SJCRH30 (cell line): ENCODE measurements at regions not wholly inside any gene's neighbourhood (a gene's known extent, or its start where the extent isn't known, plus 50 kb on each side); places are given as distances from the start of the nearest gene placed in this dataset.

ENCODE experiments used
- DNase-seq, 2 experiments: peaks; one replicate each; pipeline ENCODE4 v3.0.0-alpha.2; 2015 to 2020
- H3K27ac ChIP-seq: fragments of 250-450 bp; sonication (Bioruptor Pico); 2 replicates; pipeline ENCODE4 v1.5.1; 2020; ENCODE audit warnings: mild to moderate bottlenecking, moderate library complexity
- H3K27me3 ChIP-seq: fragments of 250-450 bp; sonication (Bioruptor Pico); 2 replicates; pipeline ENCODE4 v1.5.1; 2020; ENCODE audit warnings: mild to moderate bottlenecking, moderate library complexity
- H3K36me3 ChIP-seq: fragments of 250-450 bp; sonication (Bioruptor Pico); 2 replicates; pipeline ENCODE4 v1.5.1; 2020; ENCODE audit warnings: mild to moderate bottlenecking, moderate library complexity
- H3K4me1 ChIP-seq: fragments of 250-450 bp; sonication (Bioruptor Pico); 2 replicates; pipeline ENCODE4 v1.5.1; 2020; ENCODE audit warnings: mild to moderate bottlenecking, moderate library complexity
- H3K4me3 ChIP-seq: fragments of 250-450 bp; sonication (Bioruptor Pico); 2 replicates; pipeline ENCODE4 v1.5.1; 2020; ENCODE audit warnings: mild to moderate bottlenecking, moderate library complexity
- H3K9me3 ChIP-seq: fragments of 250-450 bp; sonication (Bioruptor Pico); replicated peaks from 2 replicates; pipeline ENCODE4 v1.5.1; 2020; ENCODE audit warnings: mild to moderate bottlenecking, moderate library complexity

DNA sequence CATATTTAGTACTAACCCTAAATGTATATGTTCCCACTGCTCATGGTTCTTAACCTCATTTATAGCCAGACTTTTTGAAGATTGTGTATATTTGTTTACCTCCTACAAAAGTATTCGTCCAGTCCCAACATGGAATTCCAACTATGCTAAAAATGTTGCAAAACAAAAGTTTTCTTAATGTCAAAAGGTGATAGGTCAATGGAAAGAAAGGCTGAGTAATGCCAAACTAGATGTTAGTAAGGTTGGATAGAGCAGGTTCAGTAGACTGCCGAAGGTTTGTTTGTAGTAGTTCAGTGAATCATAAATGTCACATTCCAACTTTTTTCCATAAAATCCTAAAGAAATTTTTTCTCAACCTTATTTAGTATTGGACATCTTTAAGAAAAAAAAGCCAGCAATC, 874.5 kb downstream of the FLRT2 start:
- H3K27ac ChIP-seq: no peak overlapping the region
- H3K36me3 ChIP-seq: no peaks in the 10 kb centered on the region
- DNase-seq: no peak
- no peaks in the 10 kb centered on the region for H3K27me3 ChIP-seq
- no peaks in the 10 kb centered on the region for H3K4me1 ChIP-seq
- no peaks in the 10 kb centered on the region for H3K9me3 ChIP-seq
- no peak overlapping the region for H3K4me3 ChIP-seq

GRCh38 chr14:86402545-86402944, 872.6 kb downstream of the FLRT2 start:
- H3K27me3 ChIP-seq: no peaks in the 10 kb centered on the region
- H3K9me3 ChIP-seq: no peaks in the 10 kb centered on the region
- H3K36me3 ChIP-seq: no peaks in the 10 kb centered on the region
- no peak for DNase-seq
- no peaks in the 10 kb centered on the region for H3K4me1 ChIP-seq
- no peak overlapping the region for H3K27ac ChIP-seq
- H3K4me3 ChIP-seq: no peak overlapping the region

DNA sequence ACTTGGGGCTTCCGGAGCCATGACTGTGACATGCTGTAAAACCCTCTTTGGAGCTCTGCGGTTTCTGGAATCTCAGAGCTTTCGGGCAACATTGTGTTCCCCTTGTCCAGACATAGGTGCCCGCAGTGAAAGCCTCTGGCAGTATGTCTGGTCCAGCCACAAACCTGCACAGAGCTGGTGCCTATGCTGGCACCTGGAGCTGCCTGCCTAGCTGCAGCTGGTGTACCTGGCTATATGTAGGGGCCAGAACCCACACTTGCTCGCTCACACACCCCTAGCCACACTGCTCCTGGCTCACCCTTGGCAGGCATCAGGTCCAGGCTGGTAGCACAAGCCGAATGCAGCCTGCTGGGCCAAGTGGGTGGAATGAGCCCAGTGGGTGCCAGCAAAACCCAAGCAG, 861.1 kb downstream of the FLRT2 start:
- no peaks in the 10 kb centered on the region for H3K36me3 ChIP-seq
- no peaks in the 10 kb centered on the region for H3K9me3 ChIP-seq
- H3K4me3 ChIP-seq: no peak overlapping the region
- H3K27ac ChIP-seq: no peak overlapping the region
- no peaks in the 10 kb centered on the region for H3K4me1 ChIP-seq
- no peak for DNase-seq
- H3K27me3 ChIP-seq: no peaks in the 10 kb centered on the region

GRCh38 chr14:86388216-86388615, 858.3 kb downstream of the FLRT2 start:
- no peak overlapping the region for H3K27ac ChIP-seq

GRCh38 chr14:86373886-86374285, 843.9 kb downstream of the FLRT2 start:
- Histone ChIP-seq H3K36me3 (no peaks in the 10 kb centered on the region), H3K27me3 (no peaks in the 10 kb centered on the region), H3K4me3 (no peak overlapping the region), H3K4me1 (no peaks in the 10 kb centered on the region), H3K9me3 (no peaks in the 10 kb centered on the region), H3K27ac (no peak overlapping the region)
- DNase-seq: no peak

More at GRCh38 chr14:86388216-86388615, 858.3 kb downstream of the FLRT2 start:
- H3K36me3 ChIP-seq: no peaks in the 10 kb centered on the region
- H3K27me3 ChIP-seq: no peaks in the 10 kb centered on the region
- no peaks in the 10 kb centered on the region for H3K9me3 ChIP-seq
- no peak overlapping the region for H3K4me3 ChIP-seq
- no peaks in the 10 kb centered on the region for H3K4me1 ChIP-seq
- no peak for DNase-seq

DNA sequence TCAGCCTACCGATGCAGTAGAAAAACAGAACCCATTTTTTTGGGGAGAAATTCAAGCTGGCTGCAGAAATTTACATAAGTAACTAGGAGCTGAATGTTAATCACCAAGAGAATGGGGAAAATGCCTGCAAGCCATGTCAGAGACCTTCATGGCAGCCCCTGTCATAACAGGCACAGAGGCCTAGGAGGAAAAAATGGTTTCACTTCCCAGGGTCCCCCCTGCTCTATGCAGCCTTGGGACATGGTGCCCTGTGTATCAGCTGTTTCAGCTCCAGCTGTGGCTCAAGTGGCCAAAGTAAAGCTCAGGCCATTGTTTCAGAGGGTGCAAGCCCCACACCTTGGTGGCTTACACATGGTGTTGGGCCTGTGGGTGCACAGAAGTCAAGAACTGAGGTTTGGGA, 842.5 kb downstream of the FLRT2 start:
- DNase-seq: no peak
- H3K36me3 ChIP-seq: no peaks in the 10 kb centered on the region
- no peak overlapping the region for H3K4me3 ChIP-seq
- no peaks in the 10 kb centered on the region for H3K27me3 ChIP-seq
- H3K9me3 ChIP-seq: no peaks in the 10 kb centered on the region
- no peak overlapping the region for H3K27ac ChIP-seq
- H3K4me1 ChIP-seq: no peaks in the 10 kb centered on the region

DNA sequence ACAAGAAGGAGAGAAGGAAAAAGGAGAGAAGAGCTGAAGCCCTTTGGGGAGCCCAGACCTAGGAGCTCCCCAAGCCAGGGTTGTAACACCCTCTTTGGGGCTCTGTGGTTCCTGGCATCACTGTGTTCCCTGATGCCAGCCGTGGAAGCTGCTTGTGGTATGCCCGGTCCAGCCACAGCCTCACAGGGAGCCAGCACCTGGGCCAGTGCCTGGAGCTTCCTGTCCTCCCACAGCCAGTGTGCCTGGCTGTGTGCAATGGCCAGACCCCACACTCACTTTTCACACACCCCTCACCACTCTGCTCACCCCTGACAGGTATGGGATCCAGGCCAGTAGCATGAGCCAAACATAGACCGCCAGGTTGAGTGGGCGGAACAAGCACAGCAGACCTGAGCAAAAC, 834.7 kb downstream of the FLRT2 start:
- Histone ChIP-seq H3K36me3 (no peaks in the 10 kb centered on the region), H3K9me3 (no peaks in the 10 kb centered on the region), H3K27me3 (no peaks in the 10 kb centered on the region), H3K4me3 (no peak overlapping the region), H3K27ac (no peak overlapping the region), H3K4me1 (no peaks in the 10 kb centered on the region)
- no peak for DNase-seq

GRCh38 chr14:86363576-86363975, 833.6 kb downstream of the FLRT2 start:
- H3K4me1 ChIP-seq: no peaks in the 10 kb centered on the region
- H3K4me3 ChIP-seq: no peak overlapping the region
- H3K9me3 ChIP-seq: no peaks in the 10 kb centered on the region
- H3K36me3 ChIP-seq: no peaks in the 10 kb centered on the region
- H3K27ac ChIP-seq: no peak overlapping the region
- no peak for DNase-seq
- H3K27me3 ChIP-seq: no peaks in the 10 kb centered on the region

GRCh38 chr14:86363047-86363446, 833.1 kb downstream of the FLRT2 start:
- H3K36me3 ChIP-seq: no peaks in the 10 kb centered on the region
- H3K27me3 ChIP-seq: no peaks in the 10 kb centered on the region
- DNase-seq: no peak
- no peaks in the 10 kb centered on the region for H3K9me3 ChIP-seq
- no peak overlapping the region for H3K27ac ChIP-seq
- H3K4me3 ChIP-seq: no peak overlapping the region
- no peaks in the 10 kb centered on the region for H3K4me1 ChIP-seq

DNA sequence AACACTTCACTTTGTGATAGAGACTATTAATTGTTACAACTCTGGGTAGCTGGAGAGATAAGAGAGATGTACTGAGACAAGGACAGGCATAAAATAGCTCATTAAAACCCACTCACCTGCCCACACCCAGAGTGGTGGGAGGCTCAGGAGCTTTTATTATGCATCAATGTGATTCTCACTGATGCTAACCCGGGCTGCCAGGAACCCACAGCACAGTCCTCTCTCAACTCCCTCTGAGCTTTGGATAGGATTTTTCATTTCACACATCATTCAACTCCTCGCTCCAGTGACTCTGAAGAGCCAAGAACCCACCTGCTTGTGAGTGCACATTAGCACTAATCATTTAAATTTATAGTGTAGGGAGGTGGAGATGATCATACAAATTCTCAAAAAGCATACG, 827.9 kb downstream of the FLRT2 start:
- no peaks in the 10 kb centered on the region for H3K4me1 ChIP-seq
- no peak for DNase-seq
- no peak overlapping the region for H3K27ac ChIP-seq

GRCh38 chr14:86357119-86357518, 827.2 kb downstream of the FLRT2 start:
- no peaks in the 10 kb centered on the region for H3K4me1 ChIP-seq
- H3K27ac ChIP-seq: no peak overlapping the region
- no peaks in the 10 kb centered on the region for H3K36me3 ChIP-seq
- H3K9me3 ChIP-seq: no peaks in the 10 kb centered on the region
- H3K27me3 ChIP-seq: no peaks in the 10 kb centered on the region
- DNase-seq: no peak
- no peak overlapping the region for H3K4me3 ChIP-seq

More for the DNA sequence above, 827.9 kb downstream of the FLRT2 start:
- Histone ChIP-seq H3K36me3 (no peaks in the 10 kb centered on the region), H3K4me3 (no peak overlapping the region), H3K27me3 (no peaks in the 10 kb centered on the region), H3K9me3 (no peaks in the 10 kb centered on the region)

GRCh38 chr14:86346818-86347384, 817.0 kb downstream of the FLRT2 start:
- H3K9me3 ChIP-seq: no peaks in the 10 kb centered on the region
- no peaks in the 10 kb centered on the region for H3K27me3 ChIP-seq
- no peaks in the 10 kb centered on the region for H3K36me3 ChIP-seq
- DNase-seq: no peak
- no peak overlapping the region for H3K27ac ChIP-seq
- H3K4me1 ChIP-seq: no peaks in the 10 kb centered on the region
- no peak overlapping the region for H3K4me3 ChIP-seq

DNA sequence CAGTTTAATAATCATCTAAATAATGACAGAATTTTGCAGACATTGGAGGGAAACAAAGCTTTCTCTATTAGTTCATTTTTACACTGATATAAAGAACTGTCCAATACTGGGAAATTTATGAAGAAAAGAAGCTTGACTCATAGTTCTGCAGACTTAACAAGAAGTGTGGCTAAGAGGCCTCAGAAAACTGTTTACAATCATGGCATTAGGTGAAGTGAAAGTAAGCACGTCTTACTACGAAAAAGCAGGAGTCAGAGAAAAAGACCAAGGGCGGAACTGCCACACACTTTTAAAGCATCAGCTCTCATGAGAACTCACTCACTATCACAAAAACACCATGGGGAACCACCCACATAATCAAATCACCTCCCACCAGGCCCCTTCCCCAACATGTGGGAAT, 804.4 kb downstream of the FLRT2 start:
- H3K36me3 ChIP-seq: no peaks in the 10 kb centered on the region
- H3K9me3 ChIP-seq: no peaks in the 10 kb centered on the region
- H3K27ac ChIP-seq: no peak overlapping the region
- 0 out of 2 replicates have a peak, but pooled peaks cover 2% of the 10 kb centered on the region for H3K4me1 ChIP-seq
- no peak overlapping the region for H3K4me3 ChIP-seq
- no peaks in the 10 kb centered on the region for H3K27me3 ChIP-seq
- DNase-seq: no peak

DNA sequence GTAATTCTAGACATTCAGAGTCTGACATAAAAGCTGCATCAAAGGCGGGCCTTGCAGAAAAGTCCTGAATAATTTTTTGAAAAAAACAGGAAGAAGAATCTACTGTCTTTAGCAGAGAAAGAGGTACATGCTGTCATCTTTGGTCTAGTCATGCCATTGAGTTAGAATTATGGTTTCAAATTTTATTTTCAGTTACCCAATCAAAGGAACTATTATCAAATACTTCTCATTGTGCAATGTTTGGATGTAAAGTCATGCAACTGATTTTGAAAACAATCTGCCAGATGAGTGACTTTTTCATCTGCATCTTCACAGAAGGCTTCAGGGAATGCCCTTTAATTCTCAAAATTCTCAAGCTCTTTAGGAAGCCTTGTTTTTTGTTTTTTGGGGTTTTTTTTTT, 803.5 kb downstream of the FLRT2 start:
- no peaks in the 10 kb centered on the region for H3K36me3 ChIP-seq
- H3K9me3 ChIP-seq: no peaks in the 10 kb centered on the region
- no peaks in the 10 kb centered on the region for H3K27me3 ChIP-seq
- no peak for DNase-seq
- no peak overlapping the region for H3K27ac ChIP-seq
- H3K4me3 ChIP-seq: no peak overlapping the region
- H3K4me1 ChIP-seq: 0 out of 2 replicates have a peak, but pooled peaks cover 2% of the 10 kb centered on the region

- no peak overlapping the region for H3K4me3 ChIP-seq
- 0 out of 2 replicates have a peak, but pooled peaks cover 2% of the 10 kb centered on the region for H3K4me1 ChIP-seq
- H3K9me3 ChIP-seq: no peaks in the 10 kb centered on the region
- H3K27me3 ChIP-seq: no peaks in the 10 kb centered on the region
- no peaks in the 10 kb centered on the region for H3K36me3 ChIP-seq
- H3K27ac ChIP-seq: no peak overlapping the region
- no peak for DNase-seq
Measured at GRCh38 chr14:86331341-86331740, 801.4 kb downstream of the FLRT2 start.

GRCh38 chr14:86321151-86321550, 791.2 kb downstream of the FLRT2 start:
- DNase-seq: peak in 1 of 2 experiments; percentile 26
- H3K9me3 ChIP-seq: no peaks in the 10 kb centered on the region
- no peaks in the 10 kb centered on the region for H3K36me3 ChIP-seq
- H3K4me1 ChIP-seq: peaks cover 7% of the 10 kb centered on the region
- H3K4me3 ChIP-seq: no peak overlapping the region
- H3K27me3 ChIP-seq: no peaks in the 10 kb centered on the region
- H3K27ac ChIP-seq: peak overlapping the region; percentile 9; the same call in 1 of the 2 replicates
